Brain microvascular endothelial cell (primary cell): ENCODE measurements at regions not wholly inside any gene's neighbourhood (a gene's known extent, or its start where the extent isn't known, plus 50 kb on each side); places are given as distances from the start of the nearest gene placed in this dataset.

ENCODE experiments used
- DNase-seq: peaks from one replicate; pipeline ENCODE4 v3.0.0-alpha.2; 2020
- H3K27ac ChIP-seq: fragments of 250-450 bp; sonication (Bioruptor Pico); 2 replicates; pipeline ENCODE4 v1.5.1; 2020; ENCODE audit warnings: mild to moderate bottlenecking, moderate library complexity
- H3K27me3 ChIP-seq: fragments of 250-450 bp; sonication (Bioruptor Pico); replicated peaks from 2 replicates; pipeline ENCODE4 v1.5.1; 2020; ENCODE audit warnings: mild to moderate bottlenecking
- H3K36me3 ChIP-seq: fragments of 250-450 bp; sonication (Bioruptor Pico); replicated peaks from 2 replicates; pipeline ENCODE4 v1.5.1; 2020; ENCODE audit warnings: mild to moderate bottlenecking
- H3K4me3 ChIP-seq: 2 replicates; pipeline ENCODE4 v1.5.1; 2011; ENCODE audit warnings: low read depth, mild to moderate bottlenecking, control low read depth, low read length, moderate library complexity
- CTCF ChIP-seq: IDR thresholded peaks from 2 replicates; pipeline ENCODE4 v1.5.1; 2011; ENCODE audit warnings: low read depth, mild to moderate bottlenecking, moderate library complexity, low read length, control low read depth, inconsistent platforms; ENCODE audit errors: missing control alignments
- in situ Hi-C: cut with HindIII; loops from 2 replicates; pipeline ENCODE4 v1.10.0; 2017; ENCODE audit warnings: low sequenced_read_pairs, low pct_ligation_motif_present

- DNase-seq = no peak
- in situ Hi-C loops = no loop called here
- peak overlapping the region; percentile 62 for H3K27ac ChIP-seq
Measured at GRCh38 chr5:89988129-89988810, 421.3 kb downstream of the CETN3 start.

GRCh38 chr5:89983216-89983615 lies 426.3 kb downstream of the CETN3 start:
- no peak for DNase-seq
- no peak overlapping the region for H3K4me3 ChIP-seq
- TF ChIP-seq CTCF = no peak
- in situ Hi-C loops = no loop called here
- no peak overlapping the region for H3K27ac ChIP-seq
- H3K36me3 ChIP-seq = no peaks in the 10 kb centered on the region
- H3K27me3 ChIP-seq = no peaks in the 10 kb centered on the region

More at GRCh38 chr5:89988129-89988810, 421.3 kb downstream of the CETN3 start:
- TF ChIP-seq CTCF = no peak
- Histone ChIP-seq H3K4me3 (no peak overlapping the region), H3K27me3 (no peaks in the 10 kb centered on the region), H3K36me3 (no peaks in the 10 kb centered on the region)

- Histone ChIP-seq H3K4me3 (no peak overlapping the region), H3K27me3 (no peaks in the 10 kb centered on the region), H3K36me3 (no peaks in the 10 kb centered on the region), H3K27ac (no peak overlapping the region)
- TF ChIP-seq CTCF = no peak
- no peak for DNase-seq
- in situ Hi-C loops = no loop called here
Measured at GRCh38 chr5:89981878-89982773, 427.4 kb downstream of the CETN3 start.

- no peaks in the 10 kb centered on the region for H3K27me3 ChIP-seq
- no peak overlapping the region for H3K27ac ChIP-seq
- H3K36me3 ChIP-seq = no peaks in the 10 kb centered on the region
- H3K4me3 ChIP-seq = no peak overlapping the region
- no peak for TF ChIP-seq CTCF
- DNase-seq = no peak
- in situ Hi-C loops = no loop called here
Measured at GRCh38 chr5:89981021-89981420, 428.5 kb downstream of the CETN3 start.

- TF ChIP-seq CTCF = no peak
- Histone ChIP-seq H3K4me3 (no peak overlapping the region), H3K27ac (no peak overlapping the region), H3K36me3 (no peaks in the 10 kb centered on the region), H3K27me3 (no peaks in the 10 kb centered on the region)
- in situ Hi-C loops = no loop called here
- DNase-seq = no peak
Measured at GRCh38 chr5:89973516-89973915, 436.0 kb downstream of the CETN3 start.
